ENCODE measurements at regions not wholly inside any gene's neighbourhood (a gene's known extent, or its start where the extent isn't known, plus 50 kb on each side); places are given as distances from the start of the nearest gene placed in this dataset.

DNA sequence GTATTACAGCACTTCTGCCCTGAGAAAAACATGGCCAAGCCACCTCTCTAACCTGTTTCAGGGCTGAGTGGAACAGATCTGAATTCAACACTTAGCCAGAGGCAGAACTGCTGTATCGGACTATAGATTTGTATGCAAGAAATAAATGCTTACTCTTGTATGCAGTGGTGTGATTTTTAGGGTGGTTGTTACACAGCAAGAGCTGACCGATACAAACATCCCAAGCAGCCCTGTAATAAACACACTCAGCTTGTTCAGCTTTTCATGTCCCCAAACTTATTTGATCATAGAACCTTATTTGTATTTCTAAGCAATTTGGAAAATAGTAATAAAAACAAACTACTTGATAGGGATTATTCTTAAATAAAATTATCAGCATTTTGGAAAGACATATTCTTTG, 84.9 kb upstream of the RPH3AL start:
- H3K79me2 ChIP-seq (ENCODE audit: control insufficient read depth, insufficient read depth, low read length) = no peaks in the 10 kb centered on the region
- ChIA-PET POLR2A (no interaction called here), CTCF (no interaction called here)
- H3K4me3 ChIP-seq (replicated peaks in 1 of 3; ENCODE audit: insufficient read depth in 1 of 3, low read depth in 1 of 3, low read length in 3 of 3) = no peak overlapping the region
- no peak for DNase-seq (ENCODE audit: low read depth, low spot score)
- no peaks in the 10 kb centered on the region for H3K9me3 ChIP-seq (replicated peaks; ENCODE audit: control insufficient read depth, insufficient read depth, low read length)
- H4K20me1 ChIP-seq (replicated peaks; ENCODE audit: control insufficient read depth, extremely low read depth, insufficient read depth, low read length) = no peaks in the 10 kb centered on the region
- dilution Hi-C loops (cut with MboI; ENCODE audit: extremely low pct_ligation_motif_present, low sequenced_read_pairs) = no loop called here
- FAIRE-seq = no peak
- intact Hi-C loops (cut with micrococcal nuclease) = no loop called here
- H3K27me3 ChIP-seq (ENCODE audit: control insufficient read depth in 2 of 2, insufficient read depth in 2 of 2, low read length in 2 of 2) = no peaks in the 10 kb centered on the region
- no peak overlapping the region for H3K4me2 ChIP-seq (ENCODE audit: insufficient read depth, low read length)
- TF ChIP-seq GATA2 (IDR thresholded peaks at IDR 0.05; ENCODE audit: insufficient read depth, insufficient read length, low read depth, low read length) (no peak), FOS (IDR thresholded peaks at IDR 0.05; ENCODE audit: borderline replicate concordance, insufficient read depth, low read length) (no peak), EZH2 (IDR thresholded peaks at IDR 0.05; ENCODE audit: borderline replicate concordance, low read depth, low read length, severe bottlenecking) (no peak), MAX (IDR thresholded peaks at IDR 0.05; ENCODE audit: insufficient read depth, insufficient read length) (no peak), JUN (IDR thresholded peaks at IDR 0.05; ENCODE audit: borderline replicate concordance, insufficient read depth, insufficient read length, low read depth) (no peak), POLR2A (IDR thresholded peaks at IDR 0.05; ENCODE audit: low read depth, low read length) (no peak), MYC (IDR thresholded peaks at IDR 0.05; ENCODE audit: low read depth, low read length) (no peak), POLR2AphosphoS5 (IDR thresholded peaks at IDR 0.05; ENCODE audit: insufficient read depth, low read depth, low read length) (no peak)
- TF ChIP-seq, protein P1, sequence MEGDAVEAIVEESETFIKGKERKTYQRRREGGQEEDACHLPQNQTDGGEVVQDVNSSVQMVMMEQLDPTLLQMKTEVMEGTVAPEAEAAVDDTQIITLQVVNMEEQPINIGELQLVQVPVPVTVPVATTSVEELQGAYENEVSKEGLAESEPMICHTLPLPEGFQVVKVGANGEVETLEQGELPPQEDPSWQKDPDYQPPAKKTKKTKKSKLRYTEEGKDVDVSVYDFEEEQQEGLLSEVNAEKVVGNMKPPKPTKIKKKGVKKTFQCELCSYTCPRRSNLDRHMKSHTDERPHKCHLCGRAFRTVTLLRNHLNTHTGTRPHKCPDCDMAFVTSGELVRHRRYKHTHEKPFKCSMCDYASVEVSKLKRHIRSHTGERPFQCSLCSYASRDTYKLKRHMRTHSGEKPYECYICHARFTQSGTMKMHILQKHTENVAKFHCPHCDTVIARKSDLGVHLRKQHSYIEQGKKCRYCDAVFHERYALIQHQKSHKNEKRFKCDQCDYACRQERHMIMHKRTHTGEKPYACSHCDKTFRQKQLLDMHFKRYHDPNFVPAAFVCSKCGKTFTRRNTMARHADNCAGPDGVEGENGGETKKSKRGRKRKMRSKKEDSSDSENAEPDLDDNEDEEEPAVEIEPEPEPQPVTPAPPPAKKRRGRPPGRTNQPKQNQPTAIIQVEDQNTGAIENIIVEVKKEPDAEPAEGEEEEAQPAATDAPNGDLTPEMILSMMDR (IDR thresholded peaks at IDR 0.05; ENCODE audit: extremely low read depth in 1 of 2, insufficient read depth in 1 of 2, low read depth in 1 of 2, low read length in 2 of 2) = no peak
- H2AFZ ChIP-seq (ENCODE audit: low read depth, low read length) = no peak overlapping the region
- H3K36me3 ChIP-seq (ENCODE audit: control insufficient read depth in 2 of 2, extremely low read depth in 1 of 2, insufficient read depth in 2 of 2, low read length in 2 of 2) = no peaks in the 10 kb centered on the region
- H3K4me1 ChIP-seq (ENCODE audit: control insufficient read depth, extremely low read depth, insufficient read depth, low read length) = no peaks in the 10 kb centered on the region
- H3K9ac ChIP-seq (replicated peaks; ENCODE audit: extremely low read depth, insufficient read depth, low read length) = no peak overlapping the region
- no peak overlapping the region for H3K27ac ChIP-seq (ENCODE audit: insufficient read depth, low read depth, low read length)
- H3K9me1 ChIP-seq (replicated peaks; ENCODE audit: control insufficient read depth, extremely low read depth, insufficient read depth, low read length) = no peaks in the 10 kb centered on the region
- BruUV-seq (replicated peaks) = no TSS peak

Data from endothelial cell of umbilical vein (primary cell).